ENCODE measurements at regions not wholly inside any gene's neighbourhood (a gene's known extent, or its start where the extent isn't known, plus 50 kb on each side); places are given as distances from the start of the nearest gene placed in this dataset. TPM values are rescaled to one million over a fixed set of nuclear protein-coding genes. Genes with fewer than 3 reads are reported as not detected.
A peak's percentile ranks its signal among the peaks of the same experiment; 100 is the strongest.

DNA sequence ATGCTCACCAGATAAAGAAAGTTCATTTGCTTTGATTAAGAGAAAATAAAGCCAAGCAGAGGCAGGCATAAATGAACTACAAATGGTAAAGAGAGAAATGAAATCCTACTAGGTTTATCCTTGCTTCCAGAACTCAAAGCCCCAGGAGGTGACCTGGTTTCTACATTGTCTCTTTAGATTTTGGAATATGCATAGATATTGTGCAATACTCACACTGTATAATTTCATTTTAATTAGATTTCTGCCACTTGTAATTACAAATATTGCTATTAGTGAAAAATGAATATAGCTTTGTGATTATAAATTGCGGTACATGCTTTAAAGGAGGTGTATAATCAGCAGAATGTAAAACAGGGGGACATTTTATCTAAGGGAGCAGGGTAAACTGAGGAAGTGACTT, 76.9 kb upstream of the NRXN1 start:
- Histone ChIP-seq H3K27me3 (ENCODE audit: control insufficient read depth, insufficient read depth, low read length) (no peaks in the 10 kb centered on the region), H3K9me3 (ENCODE audit: control insufficient read depth, insufficient read depth, low read length) (no peaks in the 10 kb centered on the region), H3K4me3 (ENCODE audit: low read depth, low read length) (no peak overlapping the region), H3K27ac (ENCODE audit: low read depth, low read length) (no peak overlapping the region), H3K36me3 (ENCODE audit: control insufficient read depth, insufficient read depth, low read length) (no peaks in the 10 kb centered on the region), H3K4me1 (ENCODE audit: control insufficient read depth, insufficient read depth, low read length) (no peaks in the 10 kb centered on the region)
- WGBS (ENCODE audit: insufficient coverage) = 100% methylated on average over 1 of the region's 1 CpG
- no peak for DNase-seq (ENCODE audit: low read depth in 4 of 6, low spot score in 6 of 6)

DNA sequence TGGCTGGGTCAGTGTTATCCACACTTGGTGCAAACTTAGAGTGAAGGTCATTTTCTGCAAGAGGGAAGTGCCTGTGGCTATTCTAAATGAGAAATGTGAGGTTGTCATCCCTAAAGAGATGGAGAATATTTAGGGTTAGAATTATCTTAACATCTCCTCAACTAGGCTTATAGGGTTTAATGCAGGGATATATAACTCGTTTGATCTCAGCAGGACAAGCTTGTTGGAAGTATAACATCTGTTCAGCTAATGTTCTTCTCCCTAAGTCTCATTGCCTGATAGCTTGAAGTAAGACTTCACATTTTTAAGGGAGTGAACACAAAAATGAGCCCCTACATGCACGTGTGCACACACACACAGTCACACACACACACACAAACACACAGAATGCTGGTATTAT, 75.9 kb upstream of the NRXN1 start:
- H3K4me1 ChIP-seq (ENCODE audit: control insufficient read depth, insufficient read depth, low read length) = no peaks in the 10 kb centered on the region
- WGBS (ENCODE audit: insufficient coverage) = 79% methylated on average over 1 of the region's 2 CpGs
- no peaks in the 10 kb centered on the region for H3K36me3 ChIP-seq (ENCODE audit: control insufficient read depth, insufficient read depth, low read length)
- DNase-seq (ENCODE audit: low read depth in 4 of 6, low spot score in 6 of 6) = peak in 1 of 6 donors; percentile 23
- no peaks in the 10 kb centered on the region for H3K27me3 ChIP-seq (ENCODE audit: control insufficient read depth, insufficient read depth, low read length)
- no peak overlapping the region for H3K27ac ChIP-seq (ENCODE audit: low read depth, low read length)
- H3K9me3 ChIP-seq (ENCODE audit: control insufficient read depth, insufficient read depth, low read length) = no peaks in the 10 kb centered on the region
- no peak overlapping the region for H3K4me3 ChIP-seq (ENCODE audit: low read depth, low read length)

DNA sequence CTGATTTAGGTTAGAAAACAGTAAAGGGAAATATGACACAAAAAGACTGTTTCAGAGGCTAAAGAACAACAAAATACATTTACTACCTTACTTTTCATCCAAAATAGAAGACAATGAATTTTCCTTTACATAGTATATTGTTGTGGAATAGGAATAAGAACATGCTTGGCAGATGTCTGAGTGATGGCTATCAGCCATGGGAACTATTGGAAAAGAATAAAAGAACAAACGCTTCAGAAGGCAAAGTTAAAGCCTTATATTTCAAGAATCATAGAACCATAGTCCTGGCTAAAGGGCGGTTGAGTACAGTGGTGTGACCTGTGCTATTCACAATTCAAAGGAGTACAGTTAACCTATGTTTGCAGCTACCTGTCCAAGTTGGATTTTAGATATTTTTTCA, 73.9 kb upstream of the NRXN1 start:
- H3K4me3 ChIP-seq (ENCODE audit: low read depth, low read length) = no peak overlapping the region
- DNase-seq (ENCODE audit: low read depth in 4 of 6, low spot score in 6 of 6) = no peak
- H3K27ac ChIP-seq (ENCODE audit: low read depth, low read length) = no peak overlapping the region
- H3K9me3 ChIP-seq (ENCODE audit: control insufficient read depth, insufficient read depth, low read length) = no peaks in the 10 kb centered on the region
- no peaks in the 10 kb centered on the region for H3K4me1 ChIP-seq (ENCODE audit: control insufficient read depth, insufficient read depth, low read length)
- no peaks in the 10 kb centered on the region for H3K36me3 ChIP-seq (ENCODE audit: control insufficient read depth, insufficient read depth, low read length)
- H3K27me3 ChIP-seq (ENCODE audit: control insufficient read depth, insufficient read depth, low read length) = no peaks in the 10 kb centered on the region
- no CpG with 5 or more reads among the region's 2 CpGs for WGBS (ENCODE audit: insufficient coverage)

DNA sequence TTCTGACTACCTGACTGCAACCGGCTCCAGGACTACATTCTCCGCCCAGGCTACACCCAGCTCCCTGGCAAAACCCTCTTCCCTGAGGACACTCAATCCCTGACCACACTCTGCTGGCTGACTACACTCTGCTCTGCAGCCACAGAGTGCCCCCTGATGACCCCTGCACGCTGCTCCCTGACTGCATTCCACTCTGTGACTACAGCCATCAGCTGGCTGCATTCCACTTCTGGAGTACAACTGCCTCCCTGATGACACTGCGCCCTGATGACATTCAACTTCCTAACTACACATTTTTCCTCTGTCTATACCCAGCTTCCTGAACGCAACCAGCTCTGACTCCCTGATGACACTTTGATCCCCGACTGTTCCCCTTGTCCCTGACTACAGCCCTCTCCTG, 71.3 kb upstream of the NRXN1 start:
- 69% methylated on average over 6 of the region's 6 CpGs for WGBS (ENCODE audit: insufficient coverage)

DNA sequence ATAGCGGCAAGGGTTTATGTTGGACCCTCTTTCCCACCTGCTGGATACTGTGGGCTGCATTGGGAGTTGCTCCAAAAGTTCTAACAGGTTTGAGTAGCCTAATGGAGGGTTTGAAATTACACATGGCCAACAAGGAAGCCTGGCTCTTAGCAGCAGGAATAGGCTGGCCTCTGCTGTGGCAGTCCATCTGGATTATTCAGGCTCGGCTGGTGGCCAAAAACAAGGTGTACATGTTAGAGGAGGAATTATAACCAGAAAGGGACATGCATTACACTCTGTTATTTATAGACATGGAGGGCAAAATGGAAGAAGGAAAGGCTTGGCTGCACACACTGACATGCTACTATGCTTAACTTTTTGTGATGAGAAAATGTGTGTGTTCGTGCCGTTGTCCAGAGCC, 61.1 kb upstream of the NRXN1 start:
- H3K9me3 ChIP-seq (ENCODE audit: control insufficient read depth, insufficient read depth, low read length) = no peaks in the 10 kb centered on the region
- H3K27me3 ChIP-seq (ENCODE audit: control insufficient read depth, insufficient read depth, low read length) = no peaks in the 10 kb centered on the region
- no peak overlapping the region for H3K4me3 ChIP-seq (ENCODE audit: low read depth, low read length)
- H3K4me1 ChIP-seq (ENCODE audit: control insufficient read depth, insufficient read depth, low read length) = no peaks in the 10 kb centered on the region
- no peak overlapping the region for H3K27ac ChIP-seq (ENCODE audit: low read depth, low read length)
- WGBS (ENCODE audit: insufficient coverage) = 94% methylated on average over 2 of the region's 4 CpGs
- H3K36me3 ChIP-seq (ENCODE audit: control insufficient read depth, insufficient read depth, low read length) = no peaks in the 10 kb centered on the region
- no peak for DNase-seq (ENCODE audit: low read depth in 4 of 6, low spot score in 6 of 6)

More for the DNA sequence above, 71.3 kb upstream of the NRXN1 start:
- Histone ChIP-seq H3K4me3 (ENCODE audit: low read depth, low read length) (no peak overlapping the region), H3K9me3 (ENCODE audit: control insufficient read depth, insufficient read depth, low read length) (no peaks in the 10 kb centered on the region), H3K36me3 (ENCODE audit: control insufficient read depth, insufficient read depth, low read length) (no peaks in the 10 kb centered on the region), H3K27ac (ENCODE audit: low read depth, low read length) (no peak overlapping the region), H3K4me1 (ENCODE audit: control insufficient read depth, insufficient read depth, low read length) (no peaks in the 10 kb centered on the region), H3K27me3 (ENCODE audit: control insufficient read depth, insufficient read depth, low read length) (no peaks in the 10 kb centered on the region)
- peak in 1 of 6 donors; percentile 7 for DNase-seq (ENCODE audit: low read depth in 4 of 6, low spot score in 6 of 6)

DNA sequence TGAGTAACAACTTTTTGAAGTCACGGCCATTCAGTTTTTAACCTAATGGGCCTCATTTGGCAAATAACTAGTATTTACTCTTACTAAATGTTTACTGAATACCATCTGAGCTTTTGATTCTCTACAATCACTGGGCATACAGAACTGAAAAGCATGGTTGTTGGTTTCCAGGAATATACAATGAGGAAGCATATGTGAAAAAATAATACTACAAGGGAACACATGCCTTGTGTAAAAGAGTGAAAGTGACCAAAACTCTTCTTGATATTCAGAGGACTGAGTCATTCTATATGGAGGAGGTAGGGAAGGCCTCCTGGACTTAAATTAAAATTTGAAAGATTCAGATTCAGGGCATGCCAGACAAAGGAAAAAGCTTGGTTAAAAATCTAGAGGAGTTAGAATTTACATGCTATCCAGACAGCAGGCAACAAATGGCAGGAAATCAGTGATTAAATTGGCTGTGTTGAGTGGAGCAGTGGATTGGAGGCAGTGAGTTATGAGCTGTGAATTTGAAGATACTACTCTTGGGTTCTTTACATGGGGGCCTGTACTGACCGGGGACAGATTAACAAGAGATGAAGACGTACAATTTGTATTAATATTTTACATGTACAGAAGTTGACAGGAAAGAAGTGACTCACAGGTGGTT, 53.6 kb upstream of the NRXN1 start:
- Histone ChIP-seq H3K9me3 (ENCODE audit: control insufficient read depth, insufficient read depth, low read length) (no peaks in the 10 kb centered on the region), H3K36me3 (ENCODE audit: control insufficient read depth, insufficient read depth, low read length) (no peaks in the 10 kb centered on the region), H3K27me3 (ENCODE audit: control insufficient read depth, insufficient read depth, low read length) (no peaks in the 10 kb centered on the region), H3K4me3 (ENCODE audit: low read depth, low read length) (no peak overlapping the region), H3K4me1 (ENCODE audit: control insufficient read depth, insufficient read depth, low read length) (no peaks in the 10 kb centered on the region), H3K27ac (ENCODE audit: low read depth, low read length) (no peak overlapping the region)
- no CpG with 5 or more reads among the region's 3 CpGs for WGBS (ENCODE audit: insufficient coverage)
- DNase-seq (ENCODE audit: low read depth in 4 of 6, low spot score in 6 of 6) = peak in 1 of 6 donors; percentile 44

DNA sequence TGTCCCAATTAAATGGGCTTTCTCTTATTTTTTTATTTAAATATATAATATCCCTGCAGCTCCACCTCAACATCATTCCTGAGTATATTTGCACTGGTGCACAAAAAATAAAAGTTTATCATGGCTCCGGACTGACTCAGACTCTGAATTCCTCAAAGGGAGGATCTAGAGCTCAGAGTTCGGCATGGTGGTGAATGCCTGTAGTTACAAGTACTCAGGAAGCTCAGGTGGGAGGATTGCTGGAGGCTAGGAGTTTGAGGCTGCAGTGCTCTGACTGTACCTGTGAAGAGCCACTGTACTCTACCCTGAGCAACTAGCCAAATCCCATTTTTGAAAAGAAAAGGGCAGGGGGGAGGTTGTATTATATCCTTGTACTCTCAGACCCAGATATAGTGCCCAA, 52.8 kb upstream of the NRXN1 start:
- 90% methylated on average over 1 of the region's 2 CpGs for WGBS (ENCODE audit: insufficient coverage)
- no peak for DNase-seq (ENCODE audit: low read depth in 4 of 6, low spot score in 6 of 6)
- no peaks in the 10 kb centered on the region for H3K36me3 ChIP-seq (ENCODE audit: control insufficient read depth, insufficient read depth, low read length)
- no peak overlapping the region for H3K27ac ChIP-seq (ENCODE audit: low read depth, low read length)
- no peaks in the 10 kb centered on the region for H3K4me1 ChIP-seq (ENCODE audit: control insufficient read depth, insufficient read depth, low read length)
- no peak overlapping the region for H3K4me3 ChIP-seq (ENCODE audit: low read depth, low read length)
- no peaks in the 10 kb centered on the region for H3K9me3 ChIP-seq (ENCODE audit: control insufficient read depth, insufficient read depth, low read length)
- H3K27me3 ChIP-seq (ENCODE audit: control insufficient read depth, insufficient read depth, low read length) = no peaks in the 10 kb centered on the region

Small RNAs in the stretch of these regions (small RNA-seq; reads per million reads assigned to genes)
- gene AC010967.3 (ENCODE audit: low replicate concordance) (not detected), gene AC069157.1 (ENCODE audit: low replicate concordance) (not detected), gene AC097463.2 (ENCODE audit: low replicate concordance) (not detected), gene CRYGGP (ENCODE audit: low replicate concordance) (not detected), gene MIR4431 (ENCODE audit: low replicate concordance) (not detected), gene RF00019 (ENCODE audit: low replicate concordance) (not detected), gene RF00424 (ENCODE audit: low replicate concordance) (not detected), gene RNU6-997P (ENCODE audit: low replicate concordance) (not detected)
